ENCODE measurements at regions not wholly inside any gene's neighbourhood (a gene's known extent, or its start where the extent isn't known, plus 50 kb on each side); places are given as distances from the start of the nearest gene placed in this dataset.
"Not testable (repeated sequence)": the region's sequence is repeated elsewhere in the genome, so short reads cannot be mapped to it uniquely, and the experiment has no call there.

DNA sequence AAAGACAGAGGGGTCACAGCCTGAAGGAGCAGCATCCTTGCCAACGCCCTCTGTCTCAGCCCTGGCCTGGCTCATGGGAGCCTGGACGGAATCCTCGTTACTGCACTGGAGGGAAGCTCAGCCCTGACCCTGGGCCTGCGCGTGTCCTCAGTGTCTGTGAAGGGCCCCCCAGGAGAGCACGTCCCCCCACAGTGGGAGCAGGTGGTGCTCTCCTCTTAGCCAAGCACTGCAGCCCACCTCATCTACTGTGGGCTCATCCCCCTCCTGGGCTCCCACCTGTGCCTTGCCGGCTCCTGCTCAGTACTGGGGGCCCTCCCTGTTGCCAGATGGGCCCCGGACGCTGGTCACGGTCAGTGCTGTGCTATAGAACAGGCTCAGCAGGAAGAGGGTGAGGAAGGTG is 177.7 kb downstream of the TMEM121 start:
- TF ChIP-seq, protein P1, sequence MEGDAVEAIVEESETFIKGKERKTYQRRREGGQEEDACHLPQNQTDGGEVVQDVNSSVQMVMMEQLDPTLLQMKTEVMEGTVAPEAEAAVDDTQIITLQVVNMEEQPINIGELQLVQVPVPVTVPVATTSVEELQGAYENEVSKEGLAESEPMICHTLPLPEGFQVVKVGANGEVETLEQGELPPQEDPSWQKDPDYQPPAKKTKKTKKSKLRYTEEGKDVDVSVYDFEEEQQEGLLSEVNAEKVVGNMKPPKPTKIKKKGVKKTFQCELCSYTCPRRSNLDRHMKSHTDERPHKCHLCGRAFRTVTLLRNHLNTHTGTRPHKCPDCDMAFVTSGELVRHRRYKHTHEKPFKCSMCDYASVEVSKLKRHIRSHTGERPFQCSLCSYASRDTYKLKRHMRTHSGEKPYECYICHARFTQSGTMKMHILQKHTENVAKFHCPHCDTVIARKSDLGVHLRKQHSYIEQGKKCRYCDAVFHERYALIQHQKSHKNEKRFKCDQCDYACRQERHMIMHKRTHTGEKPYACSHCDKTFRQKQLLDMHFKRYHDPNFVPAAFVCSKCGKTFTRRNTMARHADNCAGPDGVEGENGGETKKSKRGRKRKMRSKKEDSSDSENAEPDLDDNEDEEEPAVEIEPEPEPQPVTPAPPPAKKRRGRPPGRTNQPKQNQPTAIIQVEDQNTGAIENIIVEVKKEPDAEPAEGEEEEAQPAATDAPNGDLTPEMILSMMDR (conservative IDR thresholded peaks at IDR 0.05; ENCODE audit: low read depth, low read length): not testable (repeated sequence)
- TF ChIP-seq EZH2 (IDR thresholded peaks at IDR 0.05; ENCODE audit: low read length, unreplicated experiment): not testable (repeated sequence)
